GM04503 (cell line): ENCODE measurements at regions not wholly inside any gene's neighbourhood (a gene's known extent, or its start where the extent isn't known, plus 50 kb on each side); places are given as distances from the start of the nearest gene placed in this dataset.
"Not testable (repeated sequence)": the region's sequence is repeated elsewhere in the genome, so short reads cannot be mapped to it uniquely, and the experiment has no call there.

Source experiments
- DNase-seq: peaks from one replicate; pipeline ENCODE4 v3.0.0-alpha.2; 2012; ENCODE audit warnings: low read depth

GRCh38 chr7:119944601-119944972 is 328.4 kb upstream of the KCND2 start:
- no peak for DNase-seq

- no peak for DNase-seq
Observed at GRCh38 chr7:119945822-119946221, 327.2 kb upstream of the KCND2 start.

- no peak for DNase-seq
Observed at GRCh38 chr7:119949053-119949452, 323.9 kb upstream of the KCND2 start.

GRCh38 chr7:119950390-119951041 is 322.5 kb upstream of the KCND2 start:
- not testable (repeated sequence) for DNase-seq

GRCh38 chr7:119951614-119952013 is 321.4 kb upstream of the KCND2 start:
- DNase-seq = not testable (repeated sequence)

- no peak for DNase-seq
Observed at GRCh38 chr7:119957335-119957734, 315.6 kb upstream of the KCND2 start.

- DNase-seq = no peak
Observed at GRCh38 chr7:119959811-119960210, 313.2 kb upstream of the KCND2 start.

- no peak for DNase-seq
Observed at GRCh38 chr7:119963654-119964053, 309.3 kb upstream of the KCND2 start.

- DNase-seq = no peak
Observed at GRCh38 chr7:119964065-119964464, 308.9 kb upstream of the KCND2 start.

- no peak for DNase-seq
Observed at GRCh38 chr7:119964788-119965542, 308.0 kb upstream of the KCND2 start.

GRCh38 chr7:119967221-119967620 is 305.8 kb upstream of the KCND2 start:
- no peak for DNase-seq

- not testable (repeated sequence) for DNase-seq
Observed at GRCh38 chr7:119968411-119968810, 304.6 kb upstream of the KCND2 start.

GRCh38 chr7:119969054-119969453 is 303.9 kb upstream of the KCND2 start:
- no peak for DNase-seq

GRCh38 chr7:119969763-119970162 is 303.2 kb upstream of the KCND2 start:
- DNase-seq = no peak

GRCh38 chr7:119974972-119975371 is 298.0 kb upstream of the KCND2 start:
- DNase-seq = no peak

- DNase-seq = no peak
Observed at GRCh38 chr7:119982884-119983283, 290.1 kb upstream of the KCND2 start.

- DNase-seq = no peak
Observed at GRCh38 chr7:119983468-119983867, 289.5 kb upstream of the KCND2 start.

GRCh38 chr7:119984247-119984646 is 288.7 kb upstream of the KCND2 start:
- no peak for DNase-seq

GRCh38 chr7:119988401-119988800 is 284.6 kb upstream of the KCND2 start:
- DNase-seq = no peak

GRCh38 chr7:119994928-119995327 is 278.0 kb upstream of the KCND2 start:
- no peak for DNase-seq

- no peak for DNase-seq
Observed at GRCh38 chr7:119996634-119997033, 276.3 kb upstream of the KCND2 start.

GRCh38 chr7:119999738-120000475 is 273.1 kb upstream of the KCND2 start:
- DNase-seq = no peak

- DNase-seq = no peak
Observed at GRCh38 chr7:120005720-120006119, 267.3 kb upstream of the KCND2 start.
